H9 (cell line): ENCODE measurements at regions not wholly inside any gene's neighbourhood (a gene's known extent, or its start where the extent isn't known, plus 50 kb on each side); places are given as distances from the start of the nearest gene placed in this dataset.

Source experiments
- DNase-seq: peaks from one replicate; pipeline ENCODE4 v3.0.0-alpha.2; 2017
- H2AFZ ChIP-seq: one replicate; pipeline ENCODE4 v1.6.1; 2013; ENCODE audit warnings: mild to moderate bottlenecking, low read length, control low read depth, moderate library complexity
- H2AK5ac ChIP-seq: 2 replicates; pipeline ENCODE4 v1.6.1; 2013; ENCODE audit warnings: low read length, control low read depth, mixed read lengths; ENCODE audit not compliant: insufficient read length
- H2BK120ac ChIP-seq: one replicate; pipeline ENCODE4 v1.6.1; 2013; ENCODE audit warnings: low read depth, mild to moderate bottlenecking, low read length, control low read depth, inconsistent platforms; ENCODE audit not compliant: poor library complexity, severe bottlenecking
- H2BK12ac ChIP-seq: 2 replicates; pipeline ENCODE4 v1.6.1; 2013; ENCODE audit warnings: low read length, control low read depth, mixed read lengths, low read depth; ENCODE audit not compliant: insufficient read length
- H2BK15ac ChIP-seq: 2 replicates; pipeline ENCODE4 v1.6.1; 2013; ENCODE audit warnings: low read depth, low read length, control low read depth
- H2BK20ac ChIP-seq: one replicate; pipeline ENCODE4 v1.6.1; 2013; ENCODE audit warnings: low read depth, mild to moderate bottlenecking, low read length, control low read depth, inconsistent platforms; ENCODE audit not compliant: poor library complexity, severe bottlenecking
- H2BK5ac ChIP-seq: 2 replicates; pipeline ENCODE4 v1.6.1; 2013; ENCODE audit warnings: low read length, control low read depth, mixed read lengths; ENCODE audit not compliant: insufficient read length
- H3K14ac ChIP-seq: 2 replicates; pipeline ENCODE4 v1.6.1; 2013; ENCODE audit warnings: low read length, control low read depth; ENCODE audit not compliant: insufficient read depth
- H3K18ac ChIP-seq: 2 replicates; pipeline ENCODE4 v1.6.1; 2013; ENCODE audit warnings: low read depth, mild to moderate bottlenecking, mixed read lengths, low read length, control low read depth; ENCODE audit not compliant: insufficient read length
- H3K23ac ChIP-seq: 2 replicates; pipeline ENCODE4 v1.6.1; 2013; ENCODE audit warnings: low read length, control low read depth, mixed read lengths, low read depth; ENCODE audit not compliant: insufficient read length
- H3K23me2 ChIP-seq: 2 replicates; pipeline ENCODE4 v1.6.1; 2013; ENCODE audit warnings: low read depth, mild to moderate bottlenecking, mixed read lengths, low read length, control low read depth; ENCODE audit not compliant: insufficient read length, poor library complexity, severe bottlenecking
- H3K27ac ChIP-seq: 2 replicates; pipeline ENCODE4 v1.5.1; 2013; ENCODE audit warnings: low read length, control low read depth, mixed read lengths, low read depth; ENCODE audit not compliant: insufficient read length
- H3K27me3 ChIP-seq: 2 replicates; pipeline ENCODE4 v1.6.1; 2013; ENCODE audit warnings: low read length, control low read depth, inconsistent platforms; ENCODE audit not compliant: insufficient read depth
- H3K4ac ChIP-seq: 2 replicates; pipeline ENCODE4 v1.6.1; 2013; ENCODE audit warnings: low read depth, mild to moderate bottlenecking, control low read depth, inconsistent platforms, low read length, moderate library complexity
- H3K4me1 ChIP-seq: 2 replicates; pipeline ENCODE4 v1.6.1; 2013; ENCODE audit warnings: low read length, control low read depth, inconsistent platforms; ENCODE audit not compliant: insufficient read depth
- H3K4me2 ChIP-seq: 2 replicates; pipeline ENCODE4 v1.6.1; 2013; ENCODE audit warnings: low read length, control low read depth, mixed read lengths; ENCODE audit not compliant: insufficient read length, insufficient read depth
- H3K56ac ChIP-seq: 2 replicates; pipeline ENCODE4 v1.6.1; 2013; ENCODE audit warnings: low read depth, mild to moderate bottlenecking, mixed read lengths, low read length, control low read depth; ENCODE audit not compliant: insufficient read length
- H3K79me1 ChIP-seq: 2 replicates; pipeline ENCODE4 v1.6.1; 2013; ENCODE audit warnings: low read depth, mild to moderate bottlenecking, moderate library complexity, low read length, control low read depth, inconsistent platforms; ENCODE audit not compliant: insufficient read depth, poor library complexity, severe bottlenecking
- H3K79me2 ChIP-seq: 2 replicates; pipeline ENCODE4 v1.6.1; 2013; ENCODE audit warnings: low read length, control low read depth, inconsistent platforms; ENCODE audit not compliant: insufficient read depth
- H3K9ac ChIP-seq: 2 replicates; pipeline ENCODE4 v1.6.1; 2013; ENCODE audit warnings: low read length, control low read depth, mixed read lengths; ENCODE audit not compliant: insufficient read length; ENCODE audit errors: extremely low read depth
- H3K9me3 ChIP-seq: one replicate; pipeline ENCODE4 v1.6.1; 2013; ENCODE audit warnings: low read depth, low read length, inconsistent platforms; ENCODE audit not compliant: control insufficient read depth
- H3T11ph ChIP-seq: one replicate; pipeline ENCODE4 v1.6.1; 2013; ENCODE audit warnings: mild to moderate bottlenecking, low read length, control low read depth, inconsistent platforms
- H4K20me1 ChIP-seq: one replicate; pipeline ENCODE4 v1.6.1; 2013; ENCODE audit not compliant: control insufficient read depth, insufficient read length, insufficient read depth
- H4K5ac ChIP-seq: 2 replicates; pipeline ENCODE4 v1.6.1; 2013; ENCODE audit warnings: low read depth, mild to moderate bottlenecking, mixed read lengths, low read length, control low read depth; ENCODE audit not compliant: insufficient read length
- H4K8ac ChIP-seq: replicated peaks from 2 replicates; pipeline ENCODE4 v1.6.1; 2013; ENCODE audit warnings: low read length, control low read depth, mixed read lengths, low read depth; ENCODE audit not compliant: insufficient read length
- H4K91ac ChIP-seq: 2 replicates; pipeline ENCODE4 v1.6.1; 2013; ENCODE audit warnings: low read depth, mild to moderate bottlenecking, moderate library complexity, mixed read lengths, low read length, control low read depth; ENCODE audit not compliant: insufficient read length
- H3K27ac Mint-ChIP-seq, 3 experiments: 2 replicates in 2 of 3; 3 replicates in 1 of 3; pipeline ENCODE4 v1.8.0; 2020 to 2021; ENCODE audit warnings: mixed read lengths in 3 of 3, mild to moderate bottlenecking in 1 of 3, moderate library complexity in 1 of 3
- H3K27me3 Mint-ChIP-seq: 2 replicates; pipeline ENCODE4 v1.8.0; 2021; ENCODE audit warnings: low read depth, mild to moderate bottlenecking, moderate library complexity, mixed read lengths
- H3K36me3 Mint-ChIP-seq, 3 experiments: 2 replicates in 2 of 3; 3 replicates in 1 of 3; pipeline ENCODE4 v1.8.0; 2020 to 2021; ENCODE audit warnings: low read depth in 3 of 3, mixed read lengths in 3 of 3; ENCODE audit not compliant: insufficient read depth in 1 of 3
- H3K4me1 Mint-ChIP-seq, 2 experiments: 2 replicates each; pipeline ENCODE4 v1.8.0; 2020; ENCODE audit warnings: mixed read lengths in 2 of 2
- H3K4me3 Mint-ChIP-seq, 2 experiments: 2 replicates in 1 of 2; 3 replicates in 1 of 2; pipeline ENCODE4 v1.8.0; 2020 to 2021; ENCODE audit warnings: mild to moderate bottlenecking in 2 of 2, mixed read lengths in 2 of 2, moderate library complexity in 1 of 2
- H3K9me3 Mint-ChIP-seq, 2 experiments: 2 replicates in 1 of 2; 3 replicates in 1 of 2; pipeline ENCODE4 v1.8.0; 2020; ENCODE audit warnings: mild to moderate bottlenecking in 2 of 2, mixed read lengths in 2 of 2, moderate library complexity in 1 of 2
- CTCF ChIP-seq: fragments of 200-600 bp; sonication (generic); conservative IDR thresholded peaks from 3 replicates; pipeline ENCODE4 v1.8.0; 2021; ENCODE audit warnings: antibody characterized with exemption, mild to moderate bottlenecking
- WGBS: extraction: QIAGEN DNeasy Blood & Tissue Kit; methylation state at CpG from one replicate; pipeline ENCODE4 v1.1.7; 2013; ENCODE audit warnings: missing lambda C conversion rate, low lambda C conversion rate, mixed read lengths; ENCODE audit not compliant: insufficient read length; ENCODE audit errors: extremely low coverage; 5-methylcytosine and 5-hydroxymethylcytosine counted together

GRCh38 chr2:60281730-60282129, 271.7 kb downstream of the BCL11A start:
- Histone ChIP-seq H3K9ac (no peak overlapping the region), H3K9me3 (no peaks in the 10 kb centered on the region), H3K56ac (no peak overlapping the region), H4K20me1 (no peaks in the 10 kb centered on the region), H3K27ac (no peak overlapping the region), H3K4me1 (no peaks in the 10 kb centered on the region), H2AFZ (no peak overlapping the region), H3T11ph (no peak overlapping the region), H4K5ac (no peak overlapping the region), H4K8ac (no peak overlapping the region), H3K79me1 (no peaks in the 10 kb centered on the region), H3K23ac (no peak overlapping the region), H2BK20ac (no peak overlapping the region), H2BK120ac (no peak overlapping the region), H3K23me2 (no peaks in the 10 kb centered on the region), H3K27me3 (no peaks in the 10 kb centered on the region), H3K4ac (no peak overlapping the region), H2BK12ac (no peak overlapping the region), H2BK5ac (no peak overlapping the region), H3K79me2 (no peaks in the 10 kb centered on the region), H2BK15ac (no peak overlapping the region), H2AK5ac (no peak overlapping the region), H3K14ac (no peak overlapping the region), H3K4me2 (no peak overlapping the region), H4K91ac (no peak overlapping the region), H3K18ac (no peak overlapping the region)
- peaks cover 5% of the 10 kb centered on the region for H3K27me3 Mint-ChIP-seq
- H3K36me3 Mint-ChIP-seq: no peaks in the 10 kb centered on the region
- no peak for DNase-seq
- no peak for TF ChIP-seq CTCF
- no peak overlapping the region for H3K27ac Mint-ChIP-seq
- peaks cover 16 to 18% of the 10 kb centered on the region in 2 experiments for H3K4me1 Mint-ChIP-seq
- H3K9me3 Mint-ChIP-seq: no peaks in the 10 kb centered on the region
- H3K4me3 Mint-ChIP-seq: no peak overlapping the region
- no CpG with 5 or more reads among the region's 5 CpGs for WGBS
